K562 (cell line): ENCODE measurements at regions not wholly inside any gene's neighbourhood (a gene's known extent, or its start where the extent isn't known, plus 50 kb on each side); places are given as distances from the start of the nearest gene placed in this dataset.

Source experiments
- ATAC-seq: fragments of 200-7000 bp; cut with Tn5 transposase; 3 replicates; pipeline ENCODE4 v1.9.1; 2020; ENCODE audit warnings: moderate library complexity
- BruUV-seq: library from RNA; stranded (reverse); fragments of 400-500 nt; replicated peaks from 2 replicates; lab custom pipeline; 2021; lab: Mats Ljungman, UMichigan
- CTCF ChIA-PET: fragments of 300-600 bp; formaldehyde crosslinking; extraction: SDS; loops from one replicate; lab custom pipeline; 2021; ENCODE audit warnings: low intra/inter-chr PET ratio; lab: Yijun Ruan, JAX
- POLR2A ChIA-PET: fragments of 300-600, 350-650 bp; sonication (Branson Sonifier 250); formaldehyde crosslinking; extraction: SDS; loops from one replicate; lab custom pipeline; 2021; ENCODE audit warnings: antibody characterized with exemption, inconsistent platforms; lab: Yijun Ruan, JAX
- DNase-seq, 4 experiments: peaks; one replicate each; pipeline versions ENCODE4 v3.0.0 to v3.0.0-alpha.2; 2011 to 2018; ENCODE audit warnings: low spot score in 3 of 4, mixed read lengths in 3 of 4; ENCODE audit errors: extremely low read depth in 1 of 4
- FAIRE-seq: peaks from 2 replicates; lab custom pipeline; 2011; peaks lifted over from hg19 to GRCh38; lab: Jason Lieb, UNC
- H2AFZ ChIP-seq: 2 replicates; pipeline ENCODE4 v1.6.0; 2011; ENCODE audit warnings: low read depth, low read length, control low read depth, inconsistent platforms
- H3K27ac ChIP-seq: fragments of 200-600 bp; 3 replicates; pipeline ENCODE4 v1.8.0; 2011; ENCODE audit warnings: low read depth, mild to moderate bottlenecking, control low read depth, inconsistent platforms, low read length, moderate library complexity, mixed read lengths; ENCODE audit errors: extremely low read depth
- H3K27me3 ChIP-seq, 2 experiments: fragments of 300-600 bp in 1 of 2; 2 replicates in 1 of 2; 3 replicates in 1 of 2; pipeline versions ENCODE4 v1.6.0 to v1.8.0; 2011; ENCODE audit warnings: inconsistent platforms in 2 of 2, low read length in 2 of 2, mild to moderate bottlenecking in 1 of 2, mixed read lengths in 1 of 2, moderate library complexity in 1 of 2; ENCODE audit not compliant: control insufficient read depth in 2 of 2, insufficient read depth in 2 of 2
- H3K36me3 ChIP-seq: fragments of 300-600 bp; 3 replicates; pipeline ENCODE4 v1.8.0; 2011; ENCODE audit warnings: mild to moderate bottlenecking, low read length, inconsistent platforms; ENCODE audit not compliant: control insufficient read depth, insufficient read depth
- H3K4me1 ChIP-seq, 2 experiments: fragments of 200-600 bp in 1 of 2; replicated peaks in 1 of 2; 2 replicates in 1 of 2; 3 replicates in 1 of 2; pipeline versions ENCODE4 v1.5.1 to v1.8.0; 2011; ENCODE audit warnings: inconsistent platforms in 2 of 2, low read length in 2 of 2, mild to moderate bottlenecking in 1 of 2, mixed read lengths in 1 of 2, moderate library complexity in 1 of 2; ENCODE audit not compliant: control insufficient read depth in 2 of 2, insufficient read depth in 2 of 2
- H3K4me2 ChIP-seq: 2 replicates; pipeline ENCODE4 v1.6.1; 2011; ENCODE audit warnings: low read length, control low read depth, inconsistent platforms, mixed read lengths; ENCODE audit not compliant: insufficient read depth
- H3K4me3 ChIP-seq: fragments of 200-600 bp; sonication (generic), shearing (Covaris generic); 2 replicates; pipeline ENCODE4 v1.5.1; 2016; ENCODE audit warnings: control low read depth, inconsistent platforms
- H3K79me2 ChIP-seq: fragments of 200-600 bp; 3 replicates; pipeline ENCODE4 v1.8.0; 2011; ENCODE audit warnings: low read length, inconsistent platforms; ENCODE audit not compliant: control insufficient read depth, insufficient read depth
- H3K9ac ChIP-seq, 2 experiments: 2 replicates each; pipeline versions ENCODE4 v1.6.0 to v1.6.1; 2011; ENCODE audit warnings: low read depth in 2 of 2, low read length in 2 of 2, control low read depth in 1 of 2, inconsistent platforms in 1 of 2, mild to moderate bottlenecking in 1 of 2, mixed read lengths in 1 of 2; ENCODE audit not compliant: insufficient read depth in 1 of 2
- H3K9me1 ChIP-seq: one replicate; pipeline ENCODE4 v1.6.0; 2011; ENCODE audit warnings: inconsistent platforms, mild to moderate bottlenecking, low read length, moderate library complexity; ENCODE audit not compliant: control insufficient read depth, insufficient read depth
- H3K9me3 ChIP-seq: replicated peaks from 2 replicates; pipeline ENCODE4 v1.5.1; 2011; ENCODE audit warnings: low read depth, low read length, inconsistent platforms; ENCODE audit not compliant: control insufficient read depth, insufficient read depth
- H4K20me1 ChIP-seq: replicated peaks from 2 replicates; pipeline ENCODE4 v1.6.1; 2011; ENCODE audit warnings: low read length, inconsistent platforms, mixed read lengths; ENCODE audit not compliant: control insufficient read depth, insufficient read depth
- NFXL1 ChIP-seq: fragments of 450-650 bp; formaldehyde crosslinking; IDR thresholded peaks from 2 replicates; pipeline ENCODE4 v1.4.0; 2021; ENCODE audit warnings: mild to moderate bottlenecking
- OTX1 ChIP-seq: fragments of 450-650 bp; formaldehyde crosslinking; IDR thresholded peaks from 2 replicates; pipeline ENCODE4 v1.4.0; 2022; ENCODE audit warnings: mild to moderate bottlenecking
- SIX5 ChIP-seq, 2 experiments: IDR thresholded peaks; 2 replicates each; pipeline ENCODE4 v1.6.1; 2011; ENCODE audit warnings: low read length in 2 of 2, borderline replicate concordance in 1 of 2, low read depth in 1 of 2, mild to moderate bottlenecking in 1 of 2, moderate library complexity in 1 of 2; ENCODE audit not compliant: insufficient read depth in 1 of 2
- SMAD1 ChIP-seq: fragments of 150-350 bp; IDR thresholded peaks from 2 replicates; pipeline ENCODE4 v1.6.1; 2014; ENCODE audit warnings: low read length, low read depth; ENCODE audit not compliant: partially characterized antibody
- SMARCE1 ChIP-seq: fragments of 450-650 bp; IDR thresholded peaks from 2 replicates; pipeline ENCODE4 v1.7.1; 2016; ENCODE audit warnings: mild to moderate bottlenecking
- ZNF12 ChIP-seq: sonication (generic); formaldehyde crosslinking; IDR thresholded peaks from 2 replicates; pipeline ENCODE4 v1.4.0; 2020; ENCODE audit warnings: mild to moderate bottlenecking, missing genetic modification reagents
- ZNF316 ChIP-seq: fragments of 450-650 bp; IDR thresholded peaks from 2 replicates; pipeline ENCODE4 v1.6.1; 2016
- in situ Hi-C: fragments of 300-500 bp; cut with MboI; formaldehyde crosslinking; loops from 4 replicates; pipeline ENCODE4 v1.15.0; 2018; ENCODE audit warnings: inconsistent platforms, mixed read lengths
- intact Hi-C: fragments of 100-400 bp; cut with micrococcal nuclease; formaldehyde crosslinking; loops from 2 replicates; pipeline ENCODE4 v1.14.2; 2022
- TF ChIP-seq, protein P1 (sequence below): sonication (generic); formaldehyde crosslinking; IDR thresholded peaks from 2 replicates; pipeline ENCODE4 v1.8.1; 2023; ENCODE audit warnings: missing genetic modification reagents, mild to moderate bottlenecking, borderline replicate concordance
- TF ChIP-seq, protein P2 (sequence below): fragments of 150-350 bp; conservative IDR thresholded peaks from 2 replicates; pipeline ENCODE4 v1.6.1; 2014; ENCODE audit warnings: low read length

DNA sequence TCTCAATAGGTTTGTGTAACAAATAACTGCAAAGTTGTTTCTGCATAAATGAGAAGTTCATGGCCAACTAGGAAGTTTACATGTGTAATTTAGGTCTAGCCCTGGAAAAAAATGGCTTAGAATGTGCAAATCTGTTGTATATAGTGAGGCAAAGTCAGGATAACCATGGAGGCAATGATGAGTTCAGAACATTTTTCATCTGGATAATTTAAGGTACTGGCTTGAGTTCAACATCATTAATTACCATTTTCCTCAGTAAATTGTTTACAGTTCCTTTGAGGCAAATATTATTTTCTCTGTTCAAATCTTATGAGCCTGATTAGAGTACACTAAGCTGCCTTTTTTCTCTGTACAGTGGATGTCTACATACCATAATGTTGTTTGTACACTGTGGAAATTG lies 1259.0 kb upstream of the NUDT12 start:
- intact Hi-C loops (no loop called here), in situ Hi-C loops (no loop called here)
- DNase-seq (no peak), ATAC-seq (no peak), FAIRE-seq (no peak)
- no peak overlapping the region for H3K27ac ChIP-seq
- H3K4me1 ChIP-seq: no peaks in the 10 kb centered on the region
- CTCF ChIA-PET: no interaction called here
- no peak overlapping the region for H2AFZ ChIP-seq
- H3K79me2 ChIP-seq: no peaks in the 10 kb centered on the region
- H3K9me1 ChIP-seq: no peaks in the 10 kb centered on the region
- BruUV-seq: no TSS peak
- no peaks in the 10 kb centered on the region for H3K9me3 ChIP-seq
- no peak overlapping the region for H3K4me3 ChIP-seq
- H3K36me3 ChIP-seq: no peaks in the 10 kb centered on the region
- no peak overlapping the region for H3K9ac ChIP-seq
- no peaks in the 10 kb centered on the region for H4K20me1 ChIP-seq
- POLR2A ChIA-PET: no interaction called here
- no peak overlapping the region for H3K4me2 ChIP-seq
- TF ChIP-seq SIX5 (IDR thresholded peaks at IDR 0.05; ENCODE audit: borderline replicate concordance in 1 of 2, insufficient read depth in 1 of 2, low read depth in 1 of 2, low read length in 2 of 2) (no peak), SMARCE1 (no peak), OTX1 (no peak), ZNF316 (no peak), NFXL1 (no peak), ZNF12 (CRISPR knock-in tag) (no peak), SMAD1 (no peak)
- TF ChIP-seq, protein P1, sequence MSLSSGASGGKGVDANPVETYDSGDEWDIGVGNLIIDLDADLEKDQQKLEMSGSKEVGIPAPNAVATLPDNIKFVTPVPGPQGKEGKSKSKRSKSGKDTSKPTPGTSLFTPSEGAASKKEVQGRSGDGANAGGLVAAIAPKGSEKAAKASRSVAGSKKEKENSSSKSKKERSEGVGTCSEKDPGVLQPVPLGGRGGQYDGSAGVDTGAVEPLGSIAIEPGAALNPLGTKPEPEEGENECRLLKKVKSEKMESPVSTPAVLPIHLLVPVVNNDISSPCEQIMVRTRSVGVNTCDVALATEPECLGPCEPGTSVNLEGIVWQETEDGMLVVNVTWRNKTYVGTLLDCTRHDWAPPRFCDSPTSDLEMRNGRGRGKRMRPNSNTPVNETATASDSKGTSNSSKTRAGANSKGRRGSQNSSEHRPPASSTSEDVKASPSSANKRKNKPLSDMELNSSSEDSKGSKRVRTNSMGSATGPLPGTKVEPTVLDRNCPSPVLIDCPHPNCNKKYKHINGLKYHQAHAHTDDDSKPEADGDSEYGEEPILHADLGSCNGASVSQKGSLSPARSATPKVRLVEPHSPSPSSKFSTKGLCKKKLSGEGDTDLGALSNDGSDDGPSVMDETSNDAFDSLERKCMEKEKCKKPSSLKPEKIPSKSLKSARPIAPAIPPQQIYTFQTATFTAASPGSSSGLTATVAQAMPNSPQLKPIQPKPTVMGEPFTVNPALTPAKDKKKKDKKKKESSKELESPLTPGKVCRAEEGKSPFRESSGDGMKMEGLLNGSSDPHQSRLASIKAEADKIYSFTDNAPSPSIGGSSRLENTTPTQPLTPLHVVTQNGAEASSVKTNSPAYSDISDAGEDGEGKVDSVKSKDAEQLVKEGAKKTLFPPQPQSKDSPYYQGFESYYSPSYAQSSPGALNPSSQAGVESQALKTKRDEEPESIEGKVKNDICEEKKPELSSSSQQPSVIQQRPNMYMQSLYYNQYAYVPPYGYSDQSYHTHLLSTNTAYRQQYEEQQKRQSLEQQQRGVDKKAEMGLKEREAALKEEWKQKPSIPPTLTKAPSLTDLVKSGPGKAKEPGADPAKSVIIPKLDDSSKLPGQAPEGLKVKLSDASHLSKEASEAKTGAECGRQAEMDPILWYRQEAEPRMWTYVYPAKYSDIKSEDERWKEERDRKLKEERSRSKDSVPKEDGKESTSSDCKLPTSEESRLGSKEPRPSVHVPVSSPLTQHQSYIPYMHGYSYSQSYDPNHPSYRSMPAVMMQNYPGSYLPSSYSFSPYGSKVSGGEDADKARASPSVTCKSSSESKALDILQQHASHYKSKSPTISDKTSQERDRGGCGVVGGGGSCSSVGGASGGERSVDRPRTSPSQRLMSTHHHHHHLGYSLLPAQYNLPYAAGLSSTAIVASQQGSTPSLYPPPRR (CRISPR knock-in tag): no peak
- TF ChIP-seq, protein P2, sequence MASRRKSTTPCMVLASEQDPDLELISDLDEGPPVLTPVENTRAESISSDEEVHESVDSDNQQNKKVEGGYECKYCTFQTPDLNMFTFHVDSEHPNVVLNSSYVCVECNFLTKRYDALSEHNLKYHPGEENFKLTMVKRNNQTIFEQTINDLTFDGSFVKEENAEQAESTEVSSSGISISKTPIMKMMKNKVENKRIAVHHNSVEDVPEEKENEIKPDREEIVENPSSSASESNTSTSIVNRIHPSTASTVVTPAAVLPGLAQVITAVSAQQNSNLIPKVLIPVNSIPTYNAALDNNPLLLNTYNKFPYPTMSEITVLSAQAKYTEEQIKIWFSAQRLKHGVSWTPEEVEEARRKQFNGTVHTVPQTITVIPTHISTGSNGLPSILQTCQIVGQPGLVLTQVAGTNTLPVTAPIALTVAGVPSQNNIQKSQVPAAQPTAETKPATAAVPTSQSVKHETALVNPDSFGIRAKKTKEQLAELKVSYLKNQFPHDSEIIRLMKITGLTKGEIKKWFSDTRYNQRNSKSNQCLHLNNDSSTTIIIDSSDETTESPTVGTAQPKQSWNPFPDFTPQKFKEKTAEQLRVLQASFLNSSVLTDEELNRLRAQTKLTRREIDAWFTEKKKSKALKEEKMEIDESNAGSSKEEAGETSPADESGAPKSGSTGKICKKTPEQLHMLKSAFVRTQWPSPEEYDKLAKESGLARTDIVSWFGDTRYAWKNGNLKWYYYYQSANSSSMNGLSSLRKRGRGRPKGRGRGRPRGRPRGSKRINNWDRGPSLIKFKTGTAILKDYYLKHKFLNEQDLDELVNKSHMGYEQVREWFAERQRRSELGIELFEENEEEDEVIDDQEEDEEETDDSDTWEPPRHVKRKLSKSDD: no peak
- no peaks in the 10 kb centered on the region for H3K27me3 ChIP-seq
